ENCODE measurements at regions not wholly inside any gene's neighbourhood (a gene's known extent, or its start where the extent isn't known, plus 50 kb on each side); places are given as distances from the start of the nearest gene placed in this dataset.
"Not testable (repeated sequence)": the region's sequence is repeated elsewhere in the genome, so short reads cannot be mapped to it uniquely, and the experiment has no call there.

GRCh38 chr16:35574454-35575431 is 2115.3 kb downstream of the TP53TG3F start:
- Mint-ChIP-seq H3K27ac (no peak overlapping the region), H3K9me3 (peaks cover 35% of the 10 kb centered on the region), H3K36me3 (ENCODE audit: low read depth) (no peaks in the 10 kb centered on the region), H3K27me3 (no peaks in the 10 kb centered on the region), H3K4me1 (no peaks in the 10 kb centered on the region), H3K4me3 (no peak overlapping the region)
- ATAC-seq (replicated peaks) = no peak

DNA sequence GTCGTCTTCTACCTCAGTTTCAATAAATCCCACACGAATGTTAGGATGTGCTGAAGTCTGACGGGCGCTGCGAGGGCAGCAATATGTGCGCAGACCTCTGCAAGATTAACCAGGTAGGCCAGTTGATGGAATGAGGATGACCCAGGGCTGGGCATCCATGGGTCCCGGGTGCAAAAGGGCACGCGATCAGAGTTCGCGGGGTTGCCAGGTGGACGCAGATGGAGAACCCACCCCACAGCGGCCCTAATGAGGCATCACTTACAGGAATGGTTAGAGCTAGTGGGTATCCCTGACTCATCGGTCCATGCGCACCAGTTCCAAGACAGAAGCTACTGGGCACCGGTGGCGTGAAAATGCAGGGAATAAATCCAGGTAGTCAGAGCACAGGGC is 2116.0 kb downstream of the TP53TG3F start:
- H3K27ac Mint-ChIP-seq = no peak overlapping the region
- H3K36me3 Mint-ChIP-seq (ENCODE audit: low read depth) = no peaks in the 10 kb centered on the region
- ATAC-seq (replicated peaks) = no peak
- no peaks in the 10 kb centered on the region for H3K4me1 Mint-ChIP-seq
- no peaks in the 10 kb centered on the region for H3K27me3 Mint-ChIP-seq
- no peak overlapping the region for H3K4me3 Mint-ChIP-seq
- H3K9me3 Mint-ChIP-seq = peaks cover 41% of the 10 kb centered on the region

GRCh38 chr16:35585411-35585810 is 2126.0 kb downstream of the TP53TG3F start:
- Mint-ChIP-seq H3K27ac (no peak overlapping the region), H3K36me3 (ENCODE audit: low read depth) (no peaks in the 10 kb centered on the region), H3K4me1 (no peaks in the 10 kb centered on the region), H3K9me3 (peaks cover 11% of the 10 kb centered on the region), H3K4me3 (no peak overlapping the region), H3K27me3 (no peaks in the 10 kb centered on the region)
- no peak for ATAC-seq (replicated peaks)

- H3K4me3 Mint-ChIP-seq; H3K27ac Mint-ChIP-seq; ATAC-seq (replicated peaks); H3K36me3 Mint-ChIP-seq (ENCODE audit: low read depth); H3K27me3 Mint-ChIP-seq; H3K4me1 Mint-ChIP-seq: not testable (repeated sequence)
- H3K9me3 Mint-ChIP-seq = peaks cover 17% of the 10 kb centered on the region
These were observed 2131.5 kb downstream of the TP53TG3F start for GRCh38 chr16:35590913-35591312.

GRCh38 chr16:35596467-35596866 is 2137.1 kb downstream of the TP53TG3F start:
- no peak for ATAC-seq (replicated peaks)
- Mint-ChIP-seq H3K36me3 (ENCODE audit: low read depth) (no peaks in the 10 kb centered on the region), H3K9me3 (peaks cover 43% of the 10 kb centered on the region), H3K4me1 (no peaks in the 10 kb centered on the region), H3K27ac (no peak overlapping the region), H3K4me3 (no peak overlapping the region), H3K27me3 (no peaks in the 10 kb centered on the region)

GRCh38 chr16:35598696-35599332 is 2139.4 kb downstream of the TP53TG3F start:
- no peaks in the 10 kb centered on the region for H3K4me1 Mint-ChIP-seq
- H3K9me3 Mint-ChIP-seq = peaks cover 35% of the 10 kb centered on the region
- no peaks in the 10 kb centered on the region for H3K36me3 Mint-ChIP-seq (ENCODE audit: low read depth)
- H3K27me3 Mint-ChIP-seq = no peaks in the 10 kb centered on the region
- ATAC-seq (replicated peaks) = no peak
- no peak overlapping the region for H3K27ac Mint-ChIP-seq
- no peak overlapping the region for H3K4me3 Mint-ChIP-seq

DNA sequence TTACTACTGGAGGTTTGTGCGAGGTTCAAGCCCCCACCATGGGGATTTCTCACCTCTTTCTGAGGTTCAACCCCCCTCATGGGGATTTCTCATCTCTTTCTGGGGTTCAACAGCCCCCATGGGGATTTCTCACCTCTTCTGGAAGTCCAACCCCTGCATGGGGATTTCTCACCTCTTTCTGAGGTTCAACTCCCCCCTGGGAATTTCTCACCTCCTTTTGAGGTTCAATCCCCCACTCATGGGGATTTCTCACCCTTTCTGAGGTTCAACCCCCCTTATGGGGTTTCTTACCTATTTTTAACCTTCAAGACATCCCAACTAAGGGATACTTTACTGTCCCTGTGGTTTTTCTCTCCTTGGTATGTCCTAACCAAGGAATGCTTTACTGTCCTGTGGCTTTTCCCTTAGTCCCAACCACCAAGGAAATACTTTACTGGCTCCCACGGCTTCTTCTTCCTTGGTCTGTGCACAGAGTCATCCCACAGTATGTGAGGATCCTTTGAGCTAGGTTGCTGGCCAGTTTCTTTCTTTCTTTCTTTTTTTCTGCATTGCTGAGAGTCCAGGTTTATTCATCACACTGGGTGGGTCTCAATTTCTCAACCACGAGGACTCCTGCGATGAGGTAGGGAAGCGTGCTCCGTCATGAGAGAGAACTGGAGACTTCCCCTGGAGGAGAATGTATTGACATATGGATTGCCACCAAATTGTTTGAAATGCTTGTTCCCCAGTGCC is 2140.2 kb downstream of the TP53TG3F start:
- H3K9me3 Mint-ChIP-seq = peaks cover 33% of the 10 kb centered on the region
- H3K4me3 Mint-ChIP-seq = no peak overlapping the region
- H3K27me3 Mint-ChIP-seq = no peaks in the 10 kb centered on the region
- H3K4me1 Mint-ChIP-seq = no peaks in the 10 kb centered on the region
- no peak overlapping the region for H3K27ac Mint-ChIP-seq
- H3K36me3 Mint-ChIP-seq (ENCODE audit: low read depth) = no peaks in the 10 kb centered on the region
- ATAC-seq (replicated peaks) = no peak

DNA sequence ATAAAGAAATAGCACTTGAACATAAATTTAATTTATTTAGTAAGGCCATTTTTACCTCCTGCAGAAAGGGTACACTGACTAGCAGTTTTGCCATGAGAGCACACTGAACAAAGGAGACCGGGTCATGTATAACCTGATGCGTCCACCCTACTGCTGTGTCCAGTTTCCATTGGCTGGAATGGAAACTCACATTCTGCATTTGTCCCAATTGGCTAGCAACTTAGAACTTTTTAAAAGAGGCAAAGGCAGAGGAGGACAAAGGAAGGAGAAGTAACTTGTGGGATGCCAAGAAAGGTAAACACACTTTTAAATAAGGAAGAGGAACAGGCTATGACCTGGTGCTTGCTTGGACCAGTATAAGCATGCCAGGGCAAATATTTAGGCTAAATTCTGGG is 2140.7 kb downstream of the TP53TG3F start:
- ATAC-seq (replicated peaks); H3K4me3 Mint-ChIP-seq; H3K36me3 Mint-ChIP-seq (ENCODE audit: low read depth); H3K27ac Mint-ChIP-seq; H3K4me1 Mint-ChIP-seq; H3K27me3 Mint-ChIP-seq: not testable (repeated sequence)
- peaks cover 30% of the 10 kb centered on the region for H3K9me3 Mint-ChIP-seq

DNA sequence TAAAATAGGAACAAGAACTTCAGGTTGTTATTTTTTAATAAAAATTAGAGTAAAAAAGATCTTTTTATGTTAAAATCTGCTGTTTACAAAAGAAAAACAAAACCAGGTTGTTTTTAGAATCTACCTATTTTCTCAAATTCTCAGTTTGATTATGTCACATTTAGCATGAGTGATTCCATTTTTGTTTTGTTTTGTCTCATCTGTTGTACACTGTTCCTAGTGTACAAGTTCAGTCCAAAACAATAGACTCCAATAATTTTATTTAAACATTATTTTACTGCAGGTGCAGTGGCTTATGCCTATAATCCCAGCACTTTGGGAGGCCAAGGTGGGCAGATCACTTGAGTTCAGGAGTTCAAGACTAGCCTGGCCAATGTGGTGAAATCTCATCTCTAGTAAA is 2142.7 kb downstream of the TP53TG3F start:
- H3K27me3 Mint-ChIP-seq = no peaks in the 10 kb centered on the region
- H3K36me3 Mint-ChIP-seq (ENCODE audit: low read depth) = no peaks in the 10 kb centered on the region
- H3K4me3 Mint-ChIP-seq = no peak overlapping the region
- no peak overlapping the region for H3K27ac Mint-ChIP-seq
- ATAC-seq (replicated peaks) = no peak
- peaks cover 23% of the 10 kb centered on the region for H3K9me3 Mint-ChIP-seq
- no peaks in the 10 kb centered on the region for H3K4me1 Mint-ChIP-seq

- H3K9me3 Mint-ChIP-seq = peaks cover 15% of the 10 kb centered on the region
- not testable (repeated sequence) for H3K4me1 Mint-ChIP-seq; H3K27ac Mint-ChIP-seq; H3K27me3 Mint-ChIP-seq; H3K4me3 Mint-ChIP-seq; H3K36me3 Mint-ChIP-seq (ENCODE audit: low read depth); ATAC-seq (replicated peaks)
These were observed 2144.0 kb downstream of the TP53TG3F start for GRCh38 chr16:35603371-35603770.

DNA sequence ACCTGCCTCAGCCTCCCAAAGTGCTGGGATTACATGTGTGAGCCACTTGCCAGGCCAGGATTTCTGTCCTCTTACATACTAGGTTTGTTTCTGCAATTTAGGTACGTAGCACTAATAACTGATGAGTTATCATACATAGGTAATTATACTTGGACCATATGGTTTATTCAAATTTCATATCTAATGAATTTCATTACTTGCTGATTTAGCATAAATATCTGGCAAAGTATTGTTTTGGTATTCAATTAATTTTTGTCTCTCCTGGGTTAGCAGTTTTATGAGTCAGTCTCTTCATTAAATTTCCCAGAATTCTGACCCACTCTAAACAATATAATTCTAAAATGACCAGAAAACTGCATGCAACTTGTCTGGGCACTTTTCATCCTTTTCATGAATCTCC is 2146.5 kb downstream of the TP53TG3F start:
- ATAC-seq (replicated peaks) = no peak
- Mint-ChIP-seq H3K4me3 (no peak overlapping the region), H3K9me3 (no peaks in the 10 kb centered on the region), H3K27ac (no peak overlapping the region), H3K36me3 (ENCODE audit: low read depth) (no peaks in the 10 kb centered on the region), H3K4me1 (no peaks in the 10 kb centered on the region), H3K27me3 (no peaks in the 10 kb centered on the region)

GRCh38 chr16:35614883-35615282 is 2155.5 kb downstream of the TP53TG3F start:
- not testable (repeated sequence) for H3K27ac Mint-ChIP-seq; H3K4me1 Mint-ChIP-seq; H3K36me3 Mint-ChIP-seq (ENCODE audit: low read depth); H3K27me3 Mint-ChIP-seq; ATAC-seq (replicated peaks); H3K4me3 Mint-ChIP-seq
- peaks cover 20% of the 10 kb centered on the region for H3K9me3 Mint-ChIP-seq

- H3K4me1 Mint-ChIP-seq; ATAC-seq (replicated peaks); H3K4me3 Mint-ChIP-seq; H3K36me3 Mint-ChIP-seq (ENCODE audit: low read depth); H3K27ac Mint-ChIP-seq; H3K27me3 Mint-ChIP-seq: not testable (repeated sequence)
- H3K9me3 Mint-ChIP-seq = peaks cover 25% of the 10 kb centered on the region
These were observed 2159.8 kb downstream of the TP53TG3F start for GRCh38 chr16:35619176-35619575.

- Mint-ChIP-seq H3K9me3 (peaks cover 6% of the 10 kb centered on the region), H3K27ac (no peak overlapping the region), H3K27me3 (no peaks in the 10 kb centered on the region), H3K4me3 (no peak overlapping the region), H3K36me3 (ENCODE audit: low read depth) (no peaks in the 10 kb centered on the region), H3K4me1 (no peaks in the 10 kb centered on the region)
- no peak for ATAC-seq (replicated peaks)
These were observed 2166.6 kb downstream of the TP53TG3F start for GRCh38 chr16:35626041-35626440.

DNA sequence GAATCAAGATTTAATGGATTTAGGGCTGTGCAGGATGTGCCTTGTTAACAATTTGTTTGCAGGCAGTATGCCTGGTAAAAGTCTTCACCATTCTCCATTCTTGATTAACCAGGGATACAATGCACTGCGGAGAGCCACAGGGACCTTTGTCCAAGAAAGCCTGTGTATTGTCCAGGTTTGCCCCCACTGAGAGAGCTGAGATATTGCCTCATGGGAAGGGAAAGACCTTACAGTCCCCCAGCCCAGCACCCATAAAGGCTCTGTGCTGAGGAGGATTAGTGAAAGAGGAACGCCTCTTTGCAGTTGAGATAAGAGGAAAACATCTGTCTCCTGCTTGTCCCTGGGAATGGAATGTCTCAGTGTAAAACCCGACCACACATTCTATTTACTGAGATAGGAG is 2169.6 kb downstream of the TP53TG3F start:
- Mint-ChIP-seq H3K4me3 (no peak overlapping the region), H3K27ac (no peak overlapping the region), H3K27me3 (no peaks in the 10 kb centered on the region), H3K36me3 (ENCODE audit: low read depth) (no peaks in the 10 kb centered on the region), H3K4me1 (no peaks in the 10 kb centered on the region), H3K9me3 (peaks cover 6% of the 10 kb centered on the region)
- no peak for ATAC-seq (replicated peaks)

All from activated T-helper 17 cell treated with anti-CD3 and anti-CD28 coated beads, Interleukin-2, amount 50 U/mL, for 72 hours (primary cell).